ENCODE measurements at regions not wholly inside any gene's neighbourhood (a gene's known extent, or its start where the extent isn't known, plus 50 kb on each side); places are given as distances from the start of the nearest gene placed in this dataset.

GRCh38 chr4:120452536-120452935, 385.9 kb upstream of the MAD2L1 start:
- Histone ChIP-seq H3F3A (ENCODE audit: insufficient read depth, low read length, poor library complexity, severe bottlenecking) (no peaks in the 10 kb centered on the region), H4K20me1 (ENCODE audit: insufficient read depth) (no peaks in the 10 kb centered on the region), H3K27ac (ENCODE audit: low read length) (no peak overlapping the region), H3K36me3 (ENCODE audit: insufficient read depth, low read length) (no peaks in the 10 kb centered on the region), H3K4me3 (ENCODE audit: low read length) (no peak overlapping the region), H3K4me2 (ENCODE audit: low read length) (no peak overlapping the region), H3K9ac (ENCODE audit: low read length) (no peak overlapping the region), H3K79me2 (replicated peaks; ENCODE audit: insufficient read depth, low read length) (no peaks in the 10 kb centered on the region), H2AFZ (ENCODE audit: low read depth, low read length) (no peak overlapping the region), H3K9me2 (ENCODE audit: insufficient read depth, low read length) (no peaks in the 10 kb centered on the region), H3K27me3 (ENCODE audit: insufficient read depth, low read depth, low read length) (no peaks in the 10 kb centered on the region), H3K9me3 (ENCODE audit: low read length) (no peaks in the 10 kb centered on the region)
- TF ChIP-seq, protein P1, sequence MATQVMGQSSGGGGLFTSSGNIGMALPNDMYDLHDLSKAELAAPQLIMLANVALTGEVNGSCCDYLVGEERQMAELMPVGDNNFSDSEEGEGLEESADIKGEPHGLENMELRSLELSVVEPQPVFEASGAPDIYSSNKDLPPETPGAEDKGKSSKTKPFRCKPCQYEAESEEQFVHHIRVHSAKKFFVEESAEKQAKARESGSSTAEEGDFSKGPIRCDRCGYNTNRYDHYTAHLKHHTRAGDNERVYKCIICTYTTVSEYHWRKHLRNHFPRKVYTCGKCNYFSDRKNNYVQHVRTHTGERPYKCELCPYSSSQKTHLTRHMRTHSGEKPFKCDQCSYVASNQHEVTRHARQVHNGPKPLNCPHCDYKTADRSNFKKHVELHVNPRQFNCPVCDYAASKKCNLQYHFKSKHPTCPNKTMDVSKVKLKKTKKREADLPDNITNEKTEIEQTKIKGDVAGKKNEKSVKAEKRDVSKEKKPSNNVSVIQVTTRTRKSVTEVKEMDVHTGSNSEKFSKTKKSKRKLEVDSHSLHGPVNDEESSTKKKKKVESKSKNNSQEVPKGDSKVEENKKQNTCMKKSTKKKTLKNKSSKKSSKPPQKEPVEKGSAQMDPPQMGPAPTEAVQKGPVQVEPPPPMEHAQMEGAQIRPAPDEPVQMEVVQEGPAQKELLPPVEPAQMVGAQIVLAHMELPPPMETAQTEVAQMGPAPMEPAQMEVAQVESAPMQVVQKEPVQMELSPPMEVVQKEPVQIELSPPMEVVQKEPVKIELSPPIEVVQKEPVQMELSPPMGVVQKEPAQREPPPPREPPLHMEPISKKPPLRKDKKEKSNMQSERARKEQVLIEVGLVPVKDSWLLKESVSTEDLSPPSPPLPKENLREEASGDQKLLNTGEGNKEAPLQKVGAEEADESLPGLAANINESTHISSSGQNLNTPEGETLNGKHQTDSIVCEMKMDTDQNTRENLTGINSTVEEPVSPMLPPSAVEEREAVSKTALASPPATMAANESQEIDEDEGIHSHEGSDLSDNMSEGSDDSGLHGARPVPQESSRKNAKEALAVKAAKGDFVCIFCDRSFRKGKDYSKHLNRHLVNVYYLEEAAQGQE (IDR thresholded peaks at IDR 0.05; ENCODE audit: borderline replicate concordance), result no peak
- TF ChIP-seq EP300 (conservative IDR thresholded peaks at IDR 0.05; ENCODE audit: poor library complexity, severe bottlenecking) (no peak), POLR2AphosphoS5 (IDR thresholded peaks at IDR 0.05) (no peak), CTCF (IDR thresholded peaks at IDR 0.05; ENCODE audit: poor library complexity, severe bottlenecking) (no peak), EZH2 (IDR thresholded peaks at IDR 0.05; ENCODE audit: borderline replicate concordance, insufficient read depth, low read length, poor library complexity, severe bottlenecking) (no peak), RAD21 (conservative IDR thresholded peaks at IDR 0.05) (no peak), TAF1 (IDR thresholded peaks at IDR 0.05; ENCODE audit: low read depth) (no peak), SMC3 (conservative IDR thresholded peaks at IDR 0.05; ENCODE audit: poor library complexity) (no peak), MXI1 (conservative IDR thresholded peaks at IDR 0.05; ENCODE audit: poor library complexity, severe bottlenecking) (no peak)

DNA sequence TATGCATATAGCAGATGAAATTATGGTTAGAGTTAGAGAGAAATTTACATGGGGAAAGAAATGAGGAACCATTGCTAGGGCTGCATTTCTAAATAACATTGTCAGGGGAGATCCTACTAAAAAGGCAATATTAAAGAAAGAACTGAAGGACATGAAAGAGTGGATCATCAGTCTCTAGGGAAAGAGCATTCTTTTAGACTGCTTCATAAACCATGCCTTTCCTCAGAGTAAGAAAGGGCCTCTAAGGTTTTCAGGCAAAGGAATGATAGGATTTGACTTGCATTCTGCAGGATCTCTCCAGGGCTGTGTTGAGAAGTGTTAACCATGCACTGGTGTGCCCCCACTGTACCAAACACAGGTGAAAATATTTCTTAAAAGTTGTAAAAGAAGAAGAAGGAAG, 385.4 kb upstream of the MAD2L1 start:
- H3K9ac ChIP-seq (ENCODE audit: low read length), result no peak overlapping the region
- no peak overlapping the region for H3K4me3 ChIP-seq (ENCODE audit: low read length)
- no peaks in the 10 kb centered on the region for H3K9me2 ChIP-seq (ENCODE audit: insufficient read depth, low read length)
- H3K27ac ChIP-seq (ENCODE audit: low read length), result no peak overlapping the region
- H3K9me3 ChIP-seq (ENCODE audit: low read length), result no peaks in the 10 kb centered on the region
- no peak overlapping the region for H2AFZ ChIP-seq (ENCODE audit: low read depth, low read length)
- no peaks in the 10 kb centered on the region for H3K27me3 ChIP-seq (ENCODE audit: insufficient read depth, low read depth, low read length)
- no peaks in the 10 kb centered on the region for H3K36me3 ChIP-seq (ENCODE audit: insufficient read depth, low read length)
- no peak overlapping the region for H3K4me2 ChIP-seq (ENCODE audit: low read length)
- no peaks in the 10 kb centered on the region for H4K20me1 ChIP-seq (ENCODE audit: insufficient read depth)
- TF ChIP-seq CTCF (IDR thresholded peaks at IDR 0.05; ENCODE audit: poor library complexity, severe bottlenecking) (no peak), TAF1 (IDR thresholded peaks at IDR 0.05; ENCODE audit: low read depth) (no peak), SMC3 (conservative IDR thresholded peaks at IDR 0.05; ENCODE audit: poor library complexity) (no peak), EP300 (conservative IDR thresholded peaks at IDR 0.05; ENCODE audit: poor library complexity, severe bottlenecking) (no peak), MXI1 (conservative IDR thresholded peaks at IDR 0.05; ENCODE audit: poor library complexity, severe bottlenecking) (no peak)
- TF ChIP-seq, protein P1 (IDR thresholded peaks at IDR 0.05; ENCODE audit: borderline replicate concordance), result no peak
- no peaks in the 10 kb centered on the region for H3K79me2 ChIP-seq (replicated peaks; ENCODE audit: insufficient read depth, low read length)
- H3F3A ChIP-seq (ENCODE audit: insufficient read depth, low read length, poor library complexity, severe bottlenecking), result no peaks in the 10 kb centered on the region
